GM12878 (cell line): ENCODE measurements at regions not wholly inside any gene's neighbourhood (a gene's known extent, or its start where the extent isn't known, plus 50 kb on each side); places are given as distances from the start of the nearest gene placed in this dataset.

Source experiments
- ATAC-seq: fragments of 200-7000 bp; cut with Tn5 transposase; 3 replicates; pipeline ENCODE4 v1.9.1; 2020; ENCODE audit warnings: mild to moderate bottlenecking, moderate library complexity
- BruUV-seq: library from RNA; stranded (reverse); fragments of 400-500 nt; replicated peaks from 2 replicates; lab custom pipeline; 2021; lab: Mats Ljungman, UMichigan
- CTCF ChIA-PET: fragments of 300-600 bp; sonication (Branson Sonifier 250); formaldehyde crosslinking; extraction: SDS; loops from one replicate; lab custom pipeline; 2021; ENCODE audit warnings: inconsistent platforms; lab: Yijun Ruan, JAX
- POLR2A ChIA-PET: fragments of 350-600 bp; formaldehyde crosslinking; extraction: SDS; loops from one replicate; lab custom pipeline; 2021; ENCODE audit warnings: inconsistent platforms; lab: Charles Lee
- RAD21 ChIA-PET: fragments of 300-600 bp; sonication (Branson Sonifier 250); formaldehyde crosslinking; loops from one replicate; lab custom pipeline; 2023; ENCODE audit warnings: antibody characterized with exemption; ENCODE audit not compliant: unreplicated experiment; lab: Charles Lee
- SMC1A ChIA-PET: fragments of 300-600 bp; sonication (Branson Sonifier 250); formaldehyde crosslinking; loops from one replicate; lab custom pipeline; 2023; ENCODE audit not compliant: unreplicated experiment, uncharacterized antibody; lab: Charles Lee
- DNase-seq: peaks from one replicate; pipeline ENCODE4 v3.0.0-alpha.2; 2011; ENCODE audit warnings: low read depth, low spot score
- FAIRE-seq: peaks from 3 replicates; lab custom pipeline; 2011; peaks lifted over from hg19 to GRCh38; lab: Jason Lieb, UNC
- H2AFZ ChIP-seq: 2 replicates; pipeline ENCODE4 v1.6.0; 2011; ENCODE audit warnings: low read depth, low read length, control low read depth; ENCODE audit not compliant: control insufficient read depth
- H3K27ac ChIP-seq: 2 replicates; pipeline ENCODE4 v1.5.1; 2011; ENCODE audit warnings: control low read depth; ENCODE audit not compliant: control insufficient read depth, insufficient read depth
- H3K27me3 ChIP-seq, 2 experiments: replicated peaks in 1 of 2; 2 replicates each; pipeline versions ENCODE4 v1.6.0 to v1.6.1; 2011; ENCODE audit warnings: low read length in 1 of 2; ENCODE audit not compliant: control insufficient read depth in 2 of 2, insufficient read depth in 2 of 2
- H3K36me3 ChIP-seq, 2 experiments: 2 replicates each; pipeline ENCODE4 v1.5.1; 2011; ENCODE audit warnings: low read length in 1 of 2; ENCODE audit not compliant: control insufficient read depth in 2 of 2, insufficient read depth in 2 of 2
- H3K4me1 ChIP-seq: 2 replicates; pipeline ENCODE4 v1.6.1; 2011; ENCODE audit warnings: mild to moderate bottlenecking, low read length, moderate library complexity, mixed read lengths; ENCODE audit not compliant: control insufficient read depth, insufficient read depth
- H3K4me2 ChIP-seq: 2 replicates; pipeline ENCODE4 v1.6.0; 2011; ENCODE audit warnings: control low read depth; ENCODE audit not compliant: control insufficient read depth, insufficient read depth
- H3K4me3 ChIP-seq: fragments of 200-600 bp; sonication (generic); 2 replicates; pipeline ENCODE4 v1.5.1; 2016
- H3K79me2 ChIP-seq: 2 replicates; pipeline ENCODE4 v1.6.0; 2011; ENCODE audit warnings: low read length; ENCODE audit not compliant: control insufficient read depth, insufficient read depth
- H3K9ac ChIP-seq: 2 replicates; pipeline ENCODE4 v1.8.0; 2011; ENCODE audit warnings: low read length, control low read depth, mixed read lengths; ENCODE audit not compliant: control insufficient read depth, insufficient read depth
- H3K9me3 ChIP-seq: replicated peaks from 3 replicates; pipeline ENCODE4 v1.5.1; 2011; ENCODE audit warnings: mild to moderate bottlenecking, low read length; ENCODE audit not compliant: control insufficient read depth, insufficient read depth
- H4K20me1 ChIP-seq: 2 replicates; pipeline ENCODE4 v1.6.0; 2011; ENCODE audit not compliant: control insufficient read depth, insufficient read depth
- CEBPB ChIP-seq, 2 experiments: fragments of 150-350 bp in 1 of 2; IDR thresholded peaks; 2 replicates each; pipeline ENCODE4 v1.6.1; 2012 to 2014; ENCODE audit warnings: low read depth in 2 of 2, low read length in 2 of 2, borderline replicate concordance in 1 of 2, inconsistent platforms in 1 of 2
- CHD2 ChIP-seq: IDR thresholded peaks from 2 replicates; pipeline ENCODE4 v1.6.1; 2011; ENCODE audit warnings: low read depth, low read length, improper control_type of control experiment, borderline replicate concordance
- MEF2B ChIP-seq: fragments of 450-650 bp; IDR thresholded peaks from 2 replicates; pipeline ENCODE4 v1.6.1; 2018; ENCODE audit warnings: mild to moderate bottlenecking, moderate library complexity; ENCODE audit not compliant: partially characterized antibody, poor library complexity, severe bottlenecking
- MYB ChIP-seq: fragments of 150-350 bp; IDR thresholded peaks from 2 replicates; pipeline ENCODE4 v1.6.1; 2014; ENCODE audit warnings: mild to moderate bottlenecking, low read depth, low read length, borderline replicate concordance
- NFYB ChIP-seq: IDR thresholded peaks from 2 replicates; pipeline ENCODE4 v1.6.1; 2011; ENCODE audit warnings: low read depth, mild to moderate bottlenecking, low read length, improper control_type of control experiment, moderate library complexity; ENCODE audit not compliant: insufficient read depth
- NR2F1 ChIP-seq: fragments of 450-650 bp; conservative IDR thresholded peaks from 2 replicates; pipeline ENCODE4 v1.6.1; 2017; ENCODE audit warnings: mild to moderate bottlenecking
- PAX8 ChIP-seq: fragments of 450-650 bp; IDR thresholded peaks from 2 replicates; pipeline ENCODE4 v1.6.1; 2017; ENCODE audit warnings: mild to moderate bottlenecking, moderate library complexity
- POLR2AphosphoS5 ChIP-seq: IDR thresholded peaks from 2 replicates; pipeline ENCODE4 v1.6.1; 2011; ENCODE audit warnings: mild to moderate bottlenecking, low read length, inconsistent platforms
- POU2F2 ChIP-seq: IDR thresholded peaks from 3 replicates; pipeline ENCODE4 v1.6.1; 2011; ENCODE audit warnings: low read depth, mild to moderate bottlenecking, low read length, borderline replicate concordance
- RBBP5 ChIP-seq: fragments of 200-600 bp; sonication (generic); conservative IDR thresholded peaks from 2 replicates; pipeline ENCODE4 v1.6.1; 2016
- SIN3A ChIP-seq: IDR thresholded peaks from 2 replicates; pipeline ENCODE4 v1.6.1; 2012; ENCODE audit warnings: low read depth, low read length, improper control_type of control experiment
- TCF12 ChIP-seq: IDR thresholded peaks from 2 replicates; pipeline ENCODE4 v1.6.1; 2011; ENCODE audit warnings: low read depth, mild to moderate bottlenecking, low read length
- YY1 ChIP-seq: IDR thresholded peaks from 2 replicates; pipeline ENCODE4 v1.6.1; 2011; ENCODE audit warnings: low read depth, mild to moderate bottlenecking, low read length
- ZNF274 ChIP-seq: IDR thresholded peaks from one replicate; pipeline ENCODE4 v1.8.0; 2011; ENCODE audit not compliant: insufficient read length, insufficient read depth
- ZNF384 ChIP-seq: IDR thresholded peaks from 2 replicates; pipeline ENCODE4 v1.6.1; 2012; ENCODE audit warnings: low read depth, mild to moderate bottlenecking, low read length, improper control_type of control experiment, borderline replicate concordance
- ZNF592 ChIP-seq: fragments of 450-650 bp; IDR thresholded peaks from 2 replicates; pipeline ENCODE4 v1.6.1; 2017; ENCODE audit warnings: mild to moderate bottlenecking, moderate library complexity
- WGBS: methylation state at CpG from one replicate; pipeline ENCODE4 v1.1.6; 2016; ENCODE audit warnings: low lambda C conversion rate; ENCODE audit not compliant: insufficient replicate concordance, insufficient coverage; ENCODE audit errors: missing lambda C conversion rate; 5-methylcytosine and 5-hydroxymethylcytosine counted together
- in situ Hi-C: fragments of 300-500 bp; cut with MboI; formaldehyde crosslinking; loops from 9 replicates; pipeline ENCODE4 v1.14.3; 2018; ENCODE audit warnings: mixed read lengths
- intact Hi-C: fragments of 100-400 bp; cut with micrococcal nuclease; formaldehyde crosslinking; loops from one replicate; pipeline ENCODE4 v1.14.2; 2022; ENCODE audit not compliant: unreplicated experiment
- TF ChIP-seq, protein P1 (sequence below): fragments of 450-650 bp; IDR thresholded peaks from 2 replicates; pipeline ENCODE4 v1.6.1; 2017; ENCODE audit warnings: mild to moderate bottlenecking

GRCh38 chr5:62111428-62111827 is 194.6 kb upstream of the KIF2A start (continued):
- TF ChIP-seq, protein P1, sequence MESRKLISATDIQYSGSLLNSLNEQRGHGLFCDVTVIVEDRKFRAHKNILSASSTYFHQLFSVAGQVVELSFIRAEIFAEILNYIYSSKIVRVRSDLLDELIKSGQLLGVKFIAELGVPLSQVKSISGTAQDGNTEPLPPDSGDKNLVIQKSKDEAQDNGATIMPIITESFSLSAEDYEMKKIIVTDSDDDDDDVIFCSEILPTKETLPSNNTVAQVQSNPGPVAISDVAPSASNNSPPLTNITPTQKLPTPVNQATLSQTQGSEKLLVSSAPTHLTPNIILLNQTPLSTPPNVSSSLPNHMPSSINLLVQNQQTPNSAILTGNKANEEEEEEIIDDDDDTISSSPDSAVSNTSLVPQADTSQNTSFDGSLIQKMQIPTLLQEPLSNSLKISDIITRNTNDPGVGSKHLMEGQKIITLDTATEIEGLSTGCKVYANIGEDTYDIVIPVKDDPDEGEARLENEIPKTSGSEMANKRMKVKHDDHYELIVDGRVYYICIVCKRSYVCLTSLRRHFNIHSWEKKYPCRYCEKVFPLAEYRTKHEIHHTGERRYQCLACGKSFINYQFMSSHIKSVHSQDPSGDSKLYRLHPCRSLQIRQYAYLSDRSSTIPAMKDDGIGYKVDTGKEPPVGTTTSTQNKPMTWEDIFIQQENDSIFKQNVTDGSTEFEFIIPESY: no peak
- TF ChIP-seq MYB (no peak), NR2F1 (no peak), PAX8 (no peak), ZNF384 (no peak)

DNA sequence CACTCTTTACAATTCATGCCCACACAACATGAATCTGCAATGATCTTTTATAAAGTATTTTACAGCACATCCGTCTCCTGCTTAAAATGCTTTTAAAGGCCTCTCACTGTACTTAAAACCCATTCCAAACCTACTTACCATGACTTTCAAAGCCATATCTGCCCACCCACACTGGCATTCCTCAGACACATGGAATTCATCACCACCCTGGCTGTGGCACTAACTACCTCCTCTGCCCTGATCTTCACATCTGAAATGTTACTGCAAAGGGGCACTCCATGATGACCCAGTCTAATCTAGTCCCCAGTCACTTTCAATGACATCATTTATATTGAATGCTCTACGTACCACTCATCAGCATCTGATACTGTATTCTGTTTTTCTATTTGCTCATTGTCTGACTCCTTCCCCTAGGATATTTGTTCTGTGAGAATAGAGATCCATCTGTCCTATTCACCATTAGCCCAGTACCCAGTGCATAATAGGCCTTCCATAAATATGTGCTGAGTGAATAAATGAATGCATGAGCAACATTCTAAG is 193.2 kb upstream of the KIF2A start:
- SMC1A ChIA-PET: no interaction called here
- DNase-seq (no peak), ATAC-seq (no peak), FAIRE-seq (no peak)
- POLR2A ChIA-PET: no interaction called here
- WGBS: 0% methylated on average over 2 of the region's 2 CpGs
- CTCF ChIA-PET: no interaction called here
- H3K4me3 ChIP-seq: no peak overlapping the region
- H3K4me2 ChIP-seq: no peak overlapping the region
- in situ Hi-C loops: no loop called here
- no peaks in the 10 kb centered on the region for H4K20me1 ChIP-seq
- no peak overlapping the region for H3K9ac ChIP-seq
- no peaks in the 10 kb centered on the region for H3K4me1 ChIP-seq
- H2AFZ ChIP-seq: no peak overlapping the region
- H3K9me3 ChIP-seq: no peaks in the 10 kb centered on the region
- intact Hi-C loops: no loop called here
- RAD21 ChIA-PET: no interaction called here
- H3K79me2 ChIP-seq: no peaks in the 10 kb centered on the region
- no TSS peak for BruUV-seq
- no peaks in the 10 kb centered on the region for H3K36me3 ChIP-seq
- H3K27me3 ChIP-seq: no peaks in the 10 kb centered on the region; a peak in 1 of 4 replicates
- no peak overlapping the region for H3K27ac ChIP-seq
- TF ChIP-seq ZNF592: no peak
- TF ChIP-seq, protein P1: no peak
- no peak for TF ChIP-seq ZNF274
- no peak for TF ChIP-seq RBBP5
- no peak for TF ChIP-seq CHD2
- TF ChIP-seq TCF12: no peak
- TF ChIP-seq YY1: no peak
- no peak for TF ChIP-seq SIN3A
- TF ChIP-seq CEBPB (IDR thresholded peaks at IDR 0.05; ENCODE audit: borderline replicate concordance in 1 of 2, low read depth in 2 of 2, low read length in 2 of 2): no peak
- TF ChIP-seq MEF2B: no peak
- no peak for TF ChIP-seq NFYB
- TF ChIP-seq POLR2AphosphoS5: no peak
- TF ChIP-seq POU2F2: no peak
